ENCODE measurements at regions not wholly inside any gene's neighbourhood (a gene's known extent, or its start where the extent isn't known, plus 50 kb on each side); places are given as distances from the start of the nearest gene placed in this dataset.

DNA sequence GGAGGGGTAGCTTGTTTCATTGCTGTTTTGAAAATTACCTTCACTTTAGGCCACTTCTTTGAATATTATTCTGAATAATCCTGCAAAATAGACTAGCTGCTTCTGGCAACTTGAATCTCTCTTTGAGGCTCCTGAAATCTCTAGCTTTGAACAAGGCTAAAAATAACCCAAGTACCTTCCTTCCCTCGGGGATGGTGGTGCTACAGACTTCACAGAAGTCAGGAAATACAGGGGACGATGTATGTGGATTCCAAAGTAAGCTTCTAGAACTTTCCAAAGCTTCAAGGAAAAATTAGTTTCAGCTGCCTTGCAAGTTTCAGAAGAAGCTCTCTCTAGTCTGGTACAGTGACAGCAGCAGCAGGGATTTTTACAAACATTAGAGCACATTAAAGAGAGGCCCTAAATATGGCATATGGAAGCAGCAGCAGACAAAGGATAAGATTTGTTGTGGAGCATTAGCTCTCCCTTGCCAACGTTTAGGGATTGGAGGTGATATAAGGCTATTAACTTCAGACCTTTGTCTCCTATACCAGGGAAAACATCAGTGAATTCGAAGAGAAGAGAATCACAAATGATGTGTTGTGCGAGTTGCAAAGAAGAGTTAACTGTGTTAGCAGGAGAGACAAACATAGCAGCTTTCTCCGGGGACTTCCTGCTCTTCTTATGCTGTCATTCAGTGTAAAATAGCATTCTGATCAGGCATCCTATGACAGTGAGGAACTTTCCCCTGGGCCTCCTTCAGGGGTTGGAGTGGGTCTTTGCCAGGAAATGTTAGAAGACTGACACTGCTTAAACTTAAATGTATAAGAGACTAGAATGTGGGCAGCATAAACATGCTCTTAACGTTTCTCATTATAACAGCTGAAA lies 783.0 kb upstream of the ARPP21 start:
- H3K27ac ChIP-seq: no peak overlapping the region
- no peaks in the 10 kb centered on the region for H3K27me3 ChIP-seq (replicated peaks)
- DNase-seq: peak; percentile 14
- TF ChIP-seq, protein P1, sequence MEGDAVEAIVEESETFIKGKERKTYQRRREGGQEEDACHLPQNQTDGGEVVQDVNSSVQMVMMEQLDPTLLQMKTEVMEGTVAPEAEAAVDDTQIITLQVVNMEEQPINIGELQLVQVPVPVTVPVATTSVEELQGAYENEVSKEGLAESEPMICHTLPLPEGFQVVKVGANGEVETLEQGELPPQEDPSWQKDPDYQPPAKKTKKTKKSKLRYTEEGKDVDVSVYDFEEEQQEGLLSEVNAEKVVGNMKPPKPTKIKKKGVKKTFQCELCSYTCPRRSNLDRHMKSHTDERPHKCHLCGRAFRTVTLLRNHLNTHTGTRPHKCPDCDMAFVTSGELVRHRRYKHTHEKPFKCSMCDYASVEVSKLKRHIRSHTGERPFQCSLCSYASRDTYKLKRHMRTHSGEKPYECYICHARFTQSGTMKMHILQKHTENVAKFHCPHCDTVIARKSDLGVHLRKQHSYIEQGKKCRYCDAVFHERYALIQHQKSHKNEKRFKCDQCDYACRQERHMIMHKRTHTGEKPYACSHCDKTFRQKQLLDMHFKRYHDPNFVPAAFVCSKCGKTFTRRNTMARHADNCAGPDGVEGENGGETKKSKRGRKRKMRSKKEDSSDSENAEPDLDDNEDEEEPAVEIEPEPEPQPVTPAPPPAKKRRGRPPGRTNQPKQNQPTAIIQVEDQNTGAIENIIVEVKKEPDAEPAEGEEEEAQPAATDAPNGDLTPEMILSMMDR (IDR thresholded peaks at IDR 0.05; ENCODE audit: low read depth, low read length, missing control alignments): no peak
- in situ Hi-C loops (cut with HindIII; ENCODE audit: low pct_ligation_motif_present, low sequenced_read_pairs): no loop called here
- no peak overlapping the region for H3K4me3 ChIP-seq (ENCODE audit: low read depth, low read length)
- no peaks in the 10 kb centered on the region for H3K36me3 ChIP-seq (replicated peaks)

DNA sequence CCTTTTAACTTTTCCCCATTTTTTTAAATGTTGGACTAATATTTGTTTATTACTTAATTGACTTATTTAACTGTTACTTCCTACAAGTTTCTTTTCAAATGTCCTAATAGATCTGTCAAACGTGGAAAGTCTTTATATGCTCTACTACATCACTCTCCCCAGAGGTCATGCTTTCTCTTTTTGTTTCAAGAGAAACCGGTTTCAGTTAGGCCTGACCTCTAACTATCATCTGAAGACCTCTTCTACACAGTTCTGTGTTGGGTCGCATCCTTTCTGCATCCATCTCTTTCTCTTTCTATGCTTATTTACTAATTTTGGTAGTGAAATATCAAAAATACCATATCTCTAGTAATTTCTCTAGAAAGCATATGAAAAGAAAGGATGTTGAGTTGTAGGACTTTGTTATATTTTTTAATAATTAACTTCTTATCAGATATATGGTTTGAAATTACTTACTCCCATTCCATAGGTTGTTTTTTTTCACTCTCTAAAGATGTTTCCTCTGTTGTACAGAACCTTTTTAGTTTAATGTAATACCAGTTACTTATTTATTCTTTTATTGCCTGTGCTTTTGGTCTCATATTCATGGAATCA lies 781.2 kb upstream of the ARPP21 start:
- TF ChIP-seq, protein P1 (IDR thresholded peaks at IDR 0.05; ENCODE audit: low read depth, low read length, missing control alignments): no peak
- Histone ChIP-seq H3K27me3 (replicated peaks) (no peaks in the 10 kb centered on the region), H3K27ac (no peak overlapping the region), H3K36me3 (replicated peaks) (no peaks in the 10 kb centered on the region), H3K4me3 (ENCODE audit: low read depth, low read length) (no peak overlapping the region)
- in situ Hi-C loops (cut with HindIII; ENCODE audit: low pct_ligation_motif_present, low sequenced_read_pairs): no loop called here
- DNase-seq: no peak

DNA sequence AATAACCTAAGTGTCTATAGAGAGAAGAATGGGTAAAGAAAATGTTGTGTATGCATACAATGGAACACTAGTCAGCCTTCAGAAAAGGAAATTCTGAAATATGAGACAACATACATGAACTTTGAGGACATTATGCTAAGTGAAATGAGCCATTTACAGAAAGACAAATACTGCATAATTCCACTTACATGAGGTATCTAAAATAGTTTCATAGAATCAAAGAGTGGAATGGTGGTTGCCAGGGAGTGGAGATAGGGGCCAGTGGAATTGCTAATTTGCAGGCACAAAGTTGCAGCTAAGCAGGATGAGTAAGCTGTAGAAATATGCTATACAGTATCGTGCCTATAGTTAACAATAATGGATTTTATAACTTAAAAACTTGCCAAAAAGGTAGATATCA lies 779.6 kb upstream of the ARPP21 start:
- Histone ChIP-seq H3K4me3 (ENCODE audit: low read depth, low read length) (no peak overlapping the region), H3K27me3 (replicated peaks) (no peaks in the 10 kb centered on the region), H3K27ac (no peak overlapping the region), H3K36me3 (replicated peaks) (no peaks in the 10 kb centered on the region)
- DNase-seq: peak; percentile 70
- in situ Hi-C loops (cut with HindIII; ENCODE audit: low pct_ligation_motif_present, low sequenced_read_pairs): no loop called here
- TF ChIP-seq, protein P1 (IDR thresholded peaks at IDR 0.05; ENCODE audit: low read depth, low read length, missing control alignments): no peak

DNA sequence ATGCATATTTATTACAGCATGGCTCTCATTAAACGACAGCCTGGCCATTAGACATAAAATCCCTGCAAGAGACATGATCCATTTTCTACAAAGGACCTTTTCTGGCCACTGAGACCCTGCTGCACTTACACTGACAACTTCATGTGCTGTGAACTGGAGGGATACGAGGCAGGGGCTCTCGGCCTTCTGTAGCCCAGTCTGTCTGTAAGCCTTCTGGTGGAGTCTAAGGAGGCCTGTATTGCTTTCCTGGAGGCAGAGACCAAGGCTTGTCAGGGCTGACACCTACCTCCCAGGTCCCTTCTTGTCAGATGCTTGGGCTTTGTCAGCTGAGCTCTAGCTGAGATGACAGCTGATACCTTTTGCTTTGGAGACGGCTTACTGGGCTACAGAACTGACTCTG lies 776.9 kb upstream of the ARPP21 start:
- no peak overlapping the region for H3K27ac ChIP-seq
- H3K36me3 ChIP-seq (replicated peaks): no peaks in the 10 kb centered on the region
- H3K27me3 ChIP-seq (replicated peaks): no peaks in the 10 kb centered on the region
- TF ChIP-seq, protein P1 (IDR thresholded peaks at IDR 0.05; ENCODE audit: low read depth, low read length, missing control alignments): no peak
- no peak for DNase-seq
- in situ Hi-C loops (cut with HindIII; ENCODE audit: low pct_ligation_motif_present, low sequenced_read_pairs): no loop called here
- no peak overlapping the region for H3K4me3 ChIP-seq (ENCODE audit: low read depth, low read length)

DNA sequence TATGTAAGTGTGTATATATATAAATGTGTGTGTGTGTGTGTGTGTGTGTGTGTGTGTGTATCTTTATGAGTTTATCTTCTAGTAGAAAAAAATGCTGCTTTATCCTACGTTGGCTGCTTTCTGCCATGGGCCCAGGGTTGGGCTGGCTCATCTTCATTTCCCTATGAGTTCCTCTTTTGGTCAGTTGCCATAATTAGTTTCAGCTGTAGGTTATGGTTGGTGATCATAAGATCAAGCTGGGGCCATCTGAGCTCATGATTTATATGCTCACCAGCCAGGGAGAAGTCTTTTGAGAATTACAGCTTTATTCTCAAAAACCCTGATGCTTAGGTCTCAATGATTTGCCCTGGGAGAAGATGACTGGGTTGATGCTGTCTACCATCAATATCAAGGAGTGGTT lies 775.8 kb upstream of the ARPP21 start:
- Histone ChIP-seq H3K27ac (no peak overlapping the region), H3K36me3 (replicated peaks) (no peaks in the 10 kb centered on the region), H3K4me3 (ENCODE audit: low read depth, low read length) (no peak overlapping the region), H3K27me3 (replicated peaks) (no peaks in the 10 kb centered on the region)
- TF ChIP-seq, protein P1 (IDR thresholded peaks at IDR 0.05; ENCODE audit: low read depth, low read length, missing control alignments): no peak
- DNase-seq: no peak
- in situ Hi-C loops (cut with HindIII; ENCODE audit: low pct_ligation_motif_present, low sequenced_read_pairs): no loop called here

Measured in brain microvascular endothelial cell (primary cell).